GM19463 (cell line): ENCODE measurements at regions not wholly inside any gene's neighbourhood (a gene's known extent, or its start where the extent isn't known, plus 50 kb on each side); places are given as distances from the start of the nearest gene placed in this dataset.

Source experiments
- ATAC-seq: cut with Tn5 transposase; IDR thresholded peaks from one replicate; pipeline ENCODE4 v1.9.1; 2021; ENCODE audit warnings: mild to moderate bottlenecking, moderate library complexity; ENCODE audit not compliant: unreplicated experiment

DNA sequence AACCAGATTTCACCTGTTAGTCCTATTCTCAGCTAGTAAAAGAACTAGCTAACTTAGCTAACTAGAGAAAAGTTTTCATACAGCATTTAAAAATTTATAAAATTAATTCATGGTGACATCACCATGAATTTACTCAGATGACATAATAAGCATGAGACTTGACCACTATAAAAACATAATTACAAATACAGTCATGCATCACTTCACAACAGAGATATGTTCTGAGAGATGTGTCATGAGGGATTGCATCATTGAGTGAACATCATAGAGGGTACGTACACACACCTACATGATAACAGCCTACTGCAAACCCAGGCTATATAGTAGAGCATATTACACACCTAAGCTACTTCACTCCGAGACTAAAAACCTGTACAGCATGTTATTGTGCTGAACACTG is 481.3 kb upstream of the CHAC2 start:
- ATAC-seq, result no peak

DNA sequence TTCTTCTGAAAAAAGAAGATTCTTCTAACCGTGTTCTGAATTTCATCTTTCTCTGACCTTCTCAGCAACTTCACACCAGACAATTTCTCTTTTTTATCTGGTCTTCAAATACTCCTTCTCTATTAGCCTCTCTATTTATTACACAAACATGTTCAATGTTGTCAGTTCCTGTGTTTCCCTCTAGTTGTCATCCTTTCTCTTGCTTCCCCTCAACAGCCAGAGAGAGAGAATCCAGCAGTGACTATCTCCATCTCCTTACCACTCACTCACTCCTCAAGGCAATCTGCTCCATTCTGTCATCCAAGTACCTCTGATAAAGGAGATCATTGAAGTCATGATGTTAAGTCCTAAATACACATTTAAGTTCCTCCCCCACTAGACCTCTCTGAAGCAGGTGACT is 491.9 kb upstream of the CHAC2 start:
- no peak for ATAC-seq

DNA sequence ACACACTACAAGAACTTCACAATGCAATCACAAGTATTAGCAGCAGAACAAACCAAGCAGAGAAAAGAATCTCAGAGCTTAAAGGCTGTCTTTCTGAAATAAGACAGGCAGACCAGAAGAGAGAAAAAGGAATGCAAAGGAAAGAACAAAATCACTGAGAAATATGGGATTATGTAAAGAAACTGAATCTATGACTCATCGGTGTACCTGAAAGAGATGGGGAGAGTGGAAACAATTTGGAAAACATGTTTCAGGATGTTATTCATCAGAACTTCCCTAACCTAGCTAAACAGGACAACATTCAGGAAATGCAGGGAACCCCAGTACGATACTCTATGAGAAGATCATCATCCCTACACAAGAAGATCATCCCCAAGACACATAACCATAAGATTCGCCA is 499.0 kb upstream of the CHAC2 start:
- ATAC-seq, result no peak

DNA sequence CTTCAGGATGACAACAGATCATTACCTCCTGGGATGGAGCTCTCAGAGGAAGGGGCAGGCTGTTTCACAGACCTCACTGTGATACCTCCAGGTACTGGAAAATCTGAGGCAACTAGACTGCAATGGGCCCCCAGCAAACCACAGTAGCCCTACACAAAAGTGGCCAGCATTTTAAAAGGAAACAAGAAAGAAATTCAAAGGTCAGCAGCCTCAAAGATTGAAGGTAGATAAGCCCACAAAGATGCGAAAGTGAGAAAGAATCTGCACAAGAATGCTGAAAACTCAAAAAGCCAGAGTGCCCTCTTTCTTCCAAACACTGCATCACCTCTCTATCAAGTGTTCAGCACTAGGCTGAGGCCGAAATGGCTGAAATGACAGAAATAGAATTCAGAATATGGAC is 499.5 kb upstream of the CHAC2 start:
- no peak for ATAC-seq

DNA sequence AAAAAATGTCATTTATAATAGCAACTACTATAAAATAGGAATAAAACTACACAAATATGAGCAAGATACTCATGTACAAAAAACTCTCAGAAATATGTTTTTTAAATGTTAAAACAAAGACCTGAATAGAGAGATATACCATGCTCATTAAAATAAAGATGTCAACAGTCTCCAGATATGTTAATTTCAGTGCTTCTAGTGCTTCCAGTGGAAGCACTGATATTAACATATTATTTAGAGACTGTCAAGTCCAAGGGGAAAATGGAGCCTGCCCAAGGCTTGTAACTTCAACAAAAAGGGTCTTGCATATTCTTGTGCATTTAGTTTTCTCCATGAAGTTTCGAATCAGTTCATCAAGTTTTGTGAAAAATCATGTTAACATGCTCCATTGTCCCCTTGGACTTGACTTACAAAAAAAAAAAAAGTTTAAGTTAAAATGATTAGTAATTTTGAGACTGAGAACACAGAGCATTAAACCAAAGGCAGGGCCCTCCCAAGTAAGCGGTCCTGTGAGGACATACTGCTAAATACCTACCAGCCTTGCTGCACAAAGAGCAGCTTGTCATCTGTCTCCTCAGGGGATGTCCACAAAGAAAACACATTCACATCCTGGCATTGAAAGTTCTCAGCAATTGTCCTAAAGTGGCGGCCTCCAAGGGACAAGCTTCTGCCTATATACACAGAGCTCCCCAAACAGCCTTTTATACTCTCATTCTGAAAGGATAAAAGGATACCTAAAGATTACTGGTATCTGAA is 501.9 kb upstream of the CHAC2 start:
- no peak for ATAC-seq

DNA sequence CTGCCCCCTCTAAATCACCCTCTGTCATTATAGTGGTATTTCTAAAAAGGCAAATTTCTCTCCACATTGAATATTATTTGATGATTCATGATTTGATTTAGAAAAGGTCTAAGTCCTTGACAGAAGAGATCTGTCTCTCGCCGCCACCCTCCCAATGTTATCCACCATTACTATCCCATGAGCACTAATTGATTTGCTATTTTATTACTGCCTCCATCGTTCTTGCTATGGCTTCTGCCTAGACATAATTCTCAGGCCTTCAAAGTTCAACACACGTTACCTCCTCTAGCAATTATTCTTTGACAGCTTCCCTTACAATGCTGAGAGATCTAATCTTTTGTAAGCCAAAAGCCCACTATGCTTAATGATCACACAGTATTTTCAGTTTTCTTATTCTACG is 507.0 kb upstream of the CHAC2 start:
- no peak for ATAC-seq

DNA sequence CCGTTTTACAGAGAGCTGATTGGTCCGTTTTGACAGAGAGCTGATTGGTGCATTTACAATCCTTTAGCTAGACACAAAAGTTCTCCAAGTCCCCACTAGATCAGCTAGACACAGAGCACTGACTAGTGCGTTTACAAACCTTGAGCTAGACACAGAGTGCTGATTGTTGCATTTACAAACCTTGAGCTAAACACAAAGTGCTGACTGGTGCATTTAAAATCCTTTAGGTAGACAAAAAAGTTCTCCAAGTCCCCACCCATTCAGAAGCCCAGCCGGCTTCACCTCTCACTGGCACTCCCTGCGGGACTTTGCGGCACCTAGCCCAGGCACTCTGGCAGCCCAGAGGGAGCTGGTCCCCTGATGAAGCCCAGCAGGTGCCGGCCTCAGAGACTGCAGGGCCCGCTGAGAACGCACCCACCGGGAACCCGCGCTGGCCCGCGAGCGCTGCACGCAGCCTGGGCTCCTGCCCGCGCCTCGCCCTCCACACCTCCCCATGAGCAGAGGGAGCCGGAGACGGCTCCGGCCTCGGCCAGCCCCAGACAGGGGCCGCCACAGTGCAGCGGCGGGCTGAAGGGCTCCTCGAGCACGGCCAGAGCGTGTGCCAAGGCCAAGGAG is 508.1 kb upstream of the CHAC2 start:
- ATAC-seq, result no peak

DNA sequence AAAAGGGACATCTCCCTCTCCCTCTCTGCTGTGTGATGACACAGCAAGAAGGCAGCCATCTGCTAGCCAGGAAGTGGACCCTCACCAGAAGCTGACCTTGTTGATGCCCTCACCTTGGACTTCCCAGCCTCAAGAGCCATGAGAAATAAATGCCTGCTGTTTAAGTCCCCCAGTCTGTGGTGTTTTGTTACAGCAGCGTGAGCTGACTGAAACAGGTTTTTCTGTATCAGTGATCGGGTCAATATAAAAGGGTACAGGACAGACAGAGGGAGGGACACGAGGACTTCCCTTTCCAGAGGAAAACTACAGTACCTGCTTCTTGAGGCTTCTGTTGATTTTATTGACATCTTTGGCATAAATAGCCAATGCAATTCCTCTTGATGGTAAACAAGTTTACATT is 510.3 kb upstream of the CHAC2 start:
- no peak for ATAC-seq

DNA sequence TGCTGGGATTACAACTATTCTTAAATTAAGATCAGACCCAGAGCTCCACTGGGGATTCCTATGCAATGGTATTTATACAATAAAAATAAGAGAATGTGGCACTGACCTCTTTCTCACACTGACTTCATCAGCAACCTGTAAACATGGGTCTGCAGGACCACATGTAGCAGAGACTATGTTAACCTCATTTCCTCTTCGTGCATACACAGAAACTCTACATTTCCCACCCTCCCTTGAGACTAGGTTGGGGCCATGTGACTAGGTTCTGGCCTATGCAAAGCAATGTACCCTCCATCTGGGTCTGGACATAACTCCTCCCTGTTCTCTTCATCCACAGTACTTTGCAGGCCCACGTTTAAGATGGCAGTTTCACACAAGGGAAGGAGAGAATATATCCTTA is 514.4 kb upstream of the CHAC2 start:
- ATAC-seq, result no peak

DNA sequence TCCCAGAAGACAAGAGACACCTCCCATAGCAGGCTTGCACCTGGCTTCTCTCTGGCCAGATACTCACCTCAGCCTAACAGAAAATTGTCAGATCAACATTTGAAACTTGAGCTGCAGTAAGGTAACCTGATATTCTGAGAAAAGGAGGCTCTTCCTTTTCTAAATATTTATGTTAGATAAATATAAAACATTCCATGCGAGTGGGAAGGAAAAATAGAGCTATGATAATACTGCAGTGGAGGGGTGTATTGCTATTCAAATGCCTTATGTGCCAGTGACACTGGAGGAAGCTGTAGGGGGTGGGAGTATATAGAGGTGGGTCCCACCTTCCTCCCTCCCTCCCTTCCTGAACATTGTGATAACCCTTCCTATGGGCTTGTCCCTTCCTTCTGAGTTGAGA is 515.5 kb upstream of the CHAC2 start:
- no peak for ATAC-seq

DNA sequence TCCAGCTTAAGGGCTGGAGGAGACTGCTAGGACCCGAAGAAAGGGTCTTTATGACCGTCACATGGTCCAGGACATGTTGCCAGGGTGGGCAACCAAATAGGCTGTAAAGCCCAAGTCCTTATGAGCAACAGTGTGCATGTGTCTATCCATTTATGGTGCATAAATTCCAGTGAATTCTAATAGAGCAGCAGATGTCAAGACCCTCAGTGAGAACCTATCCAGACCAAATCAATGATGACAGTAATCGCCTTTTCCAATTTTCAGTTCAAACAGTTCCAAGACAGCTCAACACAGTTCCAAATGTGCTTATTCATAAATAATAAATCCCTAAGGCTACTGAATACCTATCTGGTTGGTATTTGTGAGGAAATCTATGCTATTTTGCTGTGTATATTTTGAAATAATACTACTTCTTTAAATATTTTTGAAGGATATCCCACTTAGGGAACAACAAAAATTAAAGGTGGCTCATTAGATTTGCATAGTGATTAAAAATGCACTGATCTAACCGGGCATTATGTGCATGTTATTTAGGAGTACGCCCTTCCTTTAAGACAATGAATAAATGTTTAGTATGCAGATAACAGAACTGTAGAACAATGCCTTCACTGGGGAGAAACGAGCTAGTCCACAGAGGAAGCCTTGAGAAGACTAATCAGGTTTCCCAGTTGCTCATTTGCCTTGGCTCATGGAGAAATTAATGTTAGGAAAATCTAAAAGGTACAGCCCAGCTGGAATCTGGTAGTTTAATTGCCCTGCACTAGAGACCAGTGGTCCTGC is 519.5 kb upstream of the CHAC2 start:
- no peak for ATAC-seq

DNA sequence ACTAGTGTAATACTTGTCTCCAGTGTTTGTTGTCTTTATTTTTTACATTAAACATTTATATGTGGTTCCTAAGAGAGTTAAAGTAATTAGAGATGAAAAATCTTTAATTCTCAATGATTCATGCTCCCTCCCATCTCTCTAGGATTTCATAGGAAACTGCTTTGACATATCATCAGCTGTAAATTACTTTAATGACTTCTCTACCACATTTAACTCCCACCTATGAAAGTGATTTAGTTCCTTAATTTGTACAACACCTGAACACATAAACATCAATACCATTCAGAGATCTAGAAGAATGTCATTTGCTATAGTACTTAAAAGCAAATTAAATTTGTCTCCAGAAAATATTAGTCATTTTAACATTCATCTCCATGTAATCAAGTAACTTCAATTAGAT is 524.2 kb upstream of the CHAC2 start:
- ATAC-seq, result no peak

DNA sequence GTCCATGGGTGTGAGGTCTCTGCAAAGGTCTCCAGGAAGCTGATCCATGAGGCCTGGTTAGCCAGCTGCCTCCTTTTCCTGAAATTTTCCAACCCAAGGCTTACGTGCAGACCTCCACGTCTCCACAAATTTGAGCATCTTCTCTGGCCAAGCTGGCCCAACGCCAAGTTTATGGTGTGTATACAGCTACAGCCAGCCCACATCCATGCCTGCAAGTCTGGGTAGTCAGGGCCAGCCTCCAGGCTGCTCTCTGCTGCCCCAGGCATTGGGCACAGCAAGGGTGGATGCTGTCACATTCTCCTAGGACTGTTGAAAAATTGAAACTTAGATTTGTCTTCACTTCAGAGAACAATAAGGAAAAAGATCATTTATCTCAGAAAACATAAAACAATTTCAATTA is 525.5 kb upstream of the CHAC2 start:
- ATAC-seq, result no peak

DNA sequence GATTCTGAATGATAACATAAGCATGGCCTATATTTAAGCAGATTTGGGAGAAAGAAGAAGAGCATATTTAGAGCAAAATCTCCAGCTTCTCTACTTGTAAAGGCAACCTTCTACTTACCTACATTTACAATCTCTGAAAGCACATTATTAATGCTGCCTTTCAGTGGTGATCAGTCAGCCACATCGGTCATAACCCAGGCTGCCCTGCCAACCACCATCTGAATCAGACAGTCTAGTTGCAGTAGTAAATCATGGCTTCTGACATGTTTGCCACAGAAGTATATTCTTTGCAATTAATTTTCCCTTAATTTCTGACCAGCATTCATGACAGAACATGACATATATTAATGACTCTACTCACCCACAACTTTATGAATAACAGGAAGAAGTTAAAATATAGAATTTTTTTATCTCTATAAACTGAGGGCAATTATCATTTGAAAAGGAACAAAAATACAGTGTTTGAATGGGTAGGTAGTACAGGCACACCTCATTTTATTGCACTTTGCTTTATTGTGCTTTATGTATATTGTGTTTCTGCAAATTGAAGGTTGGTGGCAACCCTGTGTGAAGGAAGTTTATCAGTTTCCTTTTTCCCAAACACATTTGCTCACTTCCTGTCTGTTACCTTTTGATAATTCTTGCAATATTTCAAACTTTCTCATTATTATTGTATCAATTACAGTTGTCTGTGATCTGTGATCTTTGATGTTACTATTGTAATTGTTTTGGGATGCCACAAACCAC is 531.6 kb upstream of the CHAC2 start:
- ATAC-seq, result no peak

DNA sequence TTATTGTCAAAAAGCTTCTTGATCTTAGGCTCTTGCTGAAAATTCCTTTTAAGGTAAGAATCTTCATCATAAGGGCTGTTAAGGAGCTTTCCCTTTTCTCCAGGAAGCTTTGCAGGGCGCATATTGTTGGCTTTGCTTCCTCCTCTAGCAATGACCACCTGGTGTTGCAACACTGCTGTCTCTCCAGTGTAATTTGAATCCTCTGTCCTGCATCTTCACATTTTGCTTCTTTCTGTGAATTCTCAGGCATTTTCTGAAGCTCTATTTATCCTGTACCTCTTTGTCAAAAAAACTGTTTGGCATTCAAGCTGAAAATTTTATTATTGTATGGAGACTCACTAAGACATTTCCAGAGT is 533.1 kb upstream of the CHAC2 start:
- no peak for ATAC-seq

DNA sequence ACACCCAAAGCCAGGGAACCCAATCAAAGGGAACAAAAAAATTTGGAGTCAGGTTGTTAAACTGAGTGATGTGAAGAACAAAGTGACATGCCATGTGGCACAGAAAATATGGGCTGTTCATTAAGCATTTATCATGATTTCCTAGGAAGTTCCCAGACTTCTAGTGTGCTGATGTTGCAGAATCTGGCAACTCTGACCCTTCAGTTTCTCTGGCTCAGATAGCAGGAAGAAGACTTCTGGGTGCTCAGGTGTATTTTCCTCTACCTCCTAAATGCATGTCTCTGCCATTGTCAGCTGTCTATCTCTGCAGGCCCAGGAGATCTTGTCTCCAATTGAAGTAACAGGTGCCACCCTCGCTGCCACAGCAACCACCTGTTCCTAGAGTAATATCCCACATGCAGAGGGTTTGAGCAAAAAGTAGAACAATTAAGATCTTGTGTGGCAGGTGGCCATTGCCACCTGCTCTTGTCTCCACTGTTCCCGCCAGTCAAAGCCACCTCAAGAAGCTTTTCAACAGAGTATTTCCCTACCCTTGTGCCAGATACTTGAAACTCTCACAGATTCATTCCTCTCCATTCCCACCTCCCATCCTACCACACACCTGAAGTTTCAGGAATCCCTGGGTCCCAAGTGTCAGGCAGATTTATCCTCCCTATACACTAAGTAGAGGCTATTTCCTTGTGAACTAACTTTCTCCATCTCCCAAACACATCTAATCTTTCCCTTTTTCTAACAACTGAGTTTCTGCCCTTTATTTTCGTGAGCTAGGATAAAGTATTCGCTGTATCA is 533.7 kb upstream of the CHAC2 start:
- no peak for ATAC-seq

DNA sequence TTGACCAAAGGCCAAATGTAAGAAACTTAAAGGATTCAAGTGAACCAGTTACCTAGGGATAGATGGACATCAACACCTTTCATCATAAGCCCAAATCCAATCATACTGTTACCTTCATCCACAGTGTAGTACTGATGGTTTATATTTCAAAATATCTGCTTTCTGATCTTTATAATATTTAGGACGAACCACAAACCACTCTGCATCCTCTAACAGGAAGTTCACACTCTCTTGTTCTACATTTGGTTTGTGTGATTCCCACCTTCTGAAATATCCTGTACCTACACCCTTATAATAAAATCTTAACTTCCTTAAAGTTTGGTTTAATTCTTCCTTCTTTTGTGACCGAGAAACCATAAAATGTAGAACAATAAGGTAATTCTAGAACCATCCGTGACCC is 535.7 kb upstream of the CHAC2 start:
- ATAC-seq, result no peak

DNA sequence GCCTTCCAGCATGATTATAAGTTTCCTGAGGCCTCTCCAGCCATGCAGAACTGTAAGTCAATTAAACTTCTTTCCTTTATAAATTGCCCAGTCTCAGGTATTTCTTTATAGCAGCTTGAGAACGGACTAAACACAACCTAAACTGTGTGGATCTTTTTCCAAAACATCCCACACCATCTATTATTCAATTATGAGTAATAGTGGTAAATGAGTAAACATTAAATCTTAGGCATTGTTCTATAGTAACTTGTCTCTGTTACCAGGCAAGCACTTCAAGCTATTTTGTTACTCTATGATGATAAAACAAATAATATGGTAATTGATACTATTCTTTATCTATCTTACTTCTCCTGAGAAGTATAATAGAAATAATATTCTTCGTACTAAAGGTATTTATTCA is 536.9 kb upstream of the CHAC2 start:
- no peak for ATAC-seq

DNA sequence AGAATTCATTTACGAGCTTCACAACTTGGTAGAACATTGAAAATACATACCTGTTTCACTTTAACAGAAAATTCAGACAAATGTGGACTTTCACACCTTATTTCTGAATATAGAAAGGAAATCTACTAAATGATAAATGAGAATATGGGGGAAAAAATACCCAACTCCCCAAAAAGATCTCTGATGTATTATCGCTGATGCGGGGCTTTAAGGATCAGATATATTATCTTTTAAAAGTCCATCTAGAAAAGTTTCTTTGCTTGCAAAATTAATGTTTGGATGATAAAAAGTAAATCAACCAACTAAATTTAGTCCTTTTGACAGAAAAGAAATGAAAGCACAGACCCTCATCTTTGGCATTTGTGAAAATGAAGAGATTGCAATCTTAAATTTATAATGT is 540.1 kb upstream of the CHAC2 start:
- no peak for ATAC-seq

DNA sequence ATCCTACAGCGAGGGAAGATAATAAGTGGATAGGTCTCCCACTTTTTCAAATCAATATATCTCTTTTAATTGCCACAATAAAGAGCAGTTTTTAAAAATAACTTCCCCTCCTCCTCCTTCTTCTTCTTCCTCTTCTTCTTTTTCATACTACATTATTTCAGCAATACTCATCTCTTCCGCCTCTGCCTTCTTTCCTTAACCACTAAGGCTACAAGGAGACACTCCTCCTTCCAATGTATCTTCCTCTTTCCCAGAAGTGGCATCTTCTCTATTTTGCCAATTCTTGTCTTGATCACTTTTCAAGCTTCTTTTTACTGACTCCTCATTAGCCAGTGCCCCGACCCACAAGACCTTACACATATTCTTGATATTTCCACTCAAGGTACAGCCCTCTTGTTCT is 546.6 kb upstream of the CHAC2 start:
- no peak for ATAC-seq

DNA sequence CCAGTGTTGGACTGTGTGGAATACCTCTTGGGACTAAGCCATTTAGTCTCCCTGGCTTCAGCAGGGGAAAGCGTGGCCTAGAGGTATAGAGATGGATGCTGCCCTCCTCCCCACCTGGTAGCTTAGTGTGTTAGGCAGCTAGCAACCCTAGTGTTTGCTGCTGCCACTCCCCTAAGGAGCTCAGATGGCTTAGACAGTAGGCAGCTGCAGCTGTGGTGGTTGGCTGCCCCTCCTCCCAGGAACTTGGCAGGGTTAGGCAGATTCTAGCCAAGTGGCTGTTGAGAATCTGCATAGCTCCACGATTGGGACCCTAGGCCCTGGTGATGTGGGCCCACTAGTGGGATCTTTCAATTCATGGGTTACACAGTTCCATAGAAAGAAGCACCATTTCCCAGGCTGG is 550.4 kb upstream of the CHAC2 start:
- ATAC-seq, result no peak
